Spinal cord (tissue), 9 donors: ENCODE measurements at regions not wholly inside any gene's neighbourhood (a gene's known extent, or its start where the extent isn't known, plus 50 kb on each side); places are given as distances from the start of the nearest gene placed in this dataset.

ENCODE experiments used
- DNase-seq, 6 donors: peaks; one replicate each; pipeline versions ENCODE4 v3.0.0 to v3.0.0-alpha.2; 2013 to 2015; ENCODE audit warnings: low spot score in 6 of 6, low read depth in 4 of 6
- H3K27ac ChIP-seq: one replicate; pipeline ENCODE4 v1.5.1; 2013; ENCODE audit warnings: low read depth, low read length, control low read depth
- H3K27me3 ChIP-seq: one replicate; pipeline ENCODE4 v1.6.1; 2013; ENCODE audit warnings: low read length; ENCODE audit not compliant: control insufficient read depth, insufficient read depth
- H3K36me3 ChIP-seq: one replicate; pipeline ENCODE4 v1.6.1; 2013; ENCODE audit warnings: low read length; ENCODE audit not compliant: control insufficient read depth, insufficient read depth
- H3K4me1 ChIP-seq: one replicate; pipeline ENCODE4 v1.6.1; 2013; ENCODE audit warnings: low read length; ENCODE audit not compliant: control insufficient read depth, insufficient read depth
- H3K4me3 ChIP-seq: one replicate; pipeline ENCODE4 v1.5.1; 2013; ENCODE audit warnings: low read depth, low read length, control low read depth
- H3K9me3 ChIP-seq: one replicate; pipeline ENCODE4 v1.6.1; 2013; ENCODE audit warnings: low read length; ENCODE audit not compliant: control insufficient read depth, insufficient read depth
- WGBS: methylation state at CpG from one replicate; pipeline ENCODE4 v1.1.5; 2013; ENCODE audit warnings: missing lambda C conversion rate; ENCODE audit not compliant: insufficient coverage; 5-methylcytosine and 5-hydroxymethylcytosine counted together
- donor health status: healthy.

DNA sequence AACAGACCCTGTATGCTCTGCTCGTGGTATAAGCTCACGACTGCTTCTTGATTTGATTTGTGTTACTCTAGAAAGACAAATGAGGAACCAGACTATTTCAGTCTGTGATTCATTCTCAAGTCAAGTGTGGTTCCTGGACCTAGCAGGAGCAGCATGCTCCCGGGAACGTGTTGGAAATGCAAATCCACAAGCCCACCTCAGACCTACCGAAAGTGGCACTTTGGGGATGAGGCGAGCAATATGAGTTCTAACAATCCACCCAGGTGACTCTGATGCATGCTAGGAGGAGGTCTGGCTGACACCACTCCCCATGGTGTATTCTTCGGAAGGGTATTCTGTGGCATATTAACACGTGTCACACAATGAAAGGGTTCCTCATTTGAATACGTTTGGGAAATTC lies 59.5 kb upstream of the TMX1 start:
- no peaks in the 10 kb centered on the region for H3K9me3 ChIP-seq
- H3K4me1 ChIP-seq: peaks cover 3% of the 10 kb centered on the region
- H3K36me3 ChIP-seq: no peaks in the 10 kb centered on the region
- whole genome bisulfite sequencing: 73% methylated on average over 6 of the region's 9 CpGs
- no peak for DNase-seq
- no peaks in the 10 kb centered on the region for H3K27me3 ChIP-seq
- no peak overlapping the region for H3K4me3 ChIP-seq
- H3K27ac ChIP-seq: no peak overlapping the region

DNA sequence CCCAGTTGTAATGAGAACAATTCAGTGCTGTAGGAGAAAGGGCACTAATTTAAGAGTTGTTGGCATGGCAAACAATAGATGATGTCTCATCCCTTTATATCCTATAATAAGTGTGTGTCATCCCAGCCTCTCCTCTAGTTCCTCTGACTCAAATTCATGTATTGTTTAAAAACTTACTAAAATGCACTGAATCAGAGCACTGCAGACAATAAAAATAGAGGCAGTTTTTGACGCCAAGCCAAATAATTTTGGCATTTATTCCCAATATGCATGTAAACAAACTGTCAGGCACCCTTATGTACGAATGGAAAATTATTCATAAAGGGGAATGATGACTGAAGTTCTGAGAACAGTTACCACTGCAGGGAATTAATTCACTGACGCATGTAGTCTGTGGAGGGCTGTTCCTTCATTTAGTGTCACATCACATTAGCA lies 57.9 kb upstream of the TMX1 start:
- Histone ChIP-seq H3K4me3 (no peak overlapping the region), H3K27me3 (no peaks in the 10 kb centered on the region), H3K4me1 (no peaks in the 10 kb centered on the region), H3K36me3 (no peaks in the 10 kb centered on the region), H3K27ac (no peak overlapping the region), H3K9me3 (no peaks in the 10 kb centered on the region)
- no CpG with 5 or more reads among the region's 3 CpGs for WGBS
- peak in 2 of 6 donors; percentile 58 to 71 for DNase-seq

- Histone ChIP-seq H3K4me3 (no peak overlapping the region), H3K36me3 (no peaks in the 10 kb centered on the region), H3K4me1 (no peaks in the 10 kb centered on the region), H3K9me3 (no peaks in the 10 kb centered on the region), H3K27ac (no peak overlapping the region), H3K27me3 (no peaks in the 10 kb centered on the region)
- no CpG with 5 or more reads among the region's 3 CpGs for WGBS
- DNase-seq: no peak
Observed at GRCh38 chr14:51185180-51185579, 54.9 kb upstream of the TMX1 start.

GRCh38 chr14:51185754-51186153 lies 54.3 kb upstream of the TMX1 start:
- Histone ChIP-seq H3K9me3 (no peaks in the 10 kb centered on the region), H3K27me3 (no peaks in the 10 kb centered on the region), H3K36me3 (no peaks in the 10 kb centered on the region), H3K4me3 (no peak overlapping the region), H3K4me1 (no peaks in the 10 kb centered on the region), H3K27ac (no peak overlapping the region)
- 100% methylated on average over 1 of the region's 1 CpG for WGBS
- no peak for DNase-seq

- no peaks in the 10 kb centered on the region for H3K36me3 ChIP-seq
- no peak overlapping the region for H3K4me3 ChIP-seq
- H3K27ac ChIP-seq: no peak overlapping the region
- H3K9me3 ChIP-seq: no peaks in the 10 kb centered on the region
- H3K27me3 ChIP-seq: no peaks in the 10 kb centered on the region
- no peak for DNase-seq
- H3K4me1 ChIP-seq: no peaks in the 10 kb centered on the region
- 56% methylated on average over 2 of the region's 6 CpGs for WGBS
Observed at GRCh38 chr14:51188566-51189185, 51.4 kb upstream of the TMX1 start.

DNA sequence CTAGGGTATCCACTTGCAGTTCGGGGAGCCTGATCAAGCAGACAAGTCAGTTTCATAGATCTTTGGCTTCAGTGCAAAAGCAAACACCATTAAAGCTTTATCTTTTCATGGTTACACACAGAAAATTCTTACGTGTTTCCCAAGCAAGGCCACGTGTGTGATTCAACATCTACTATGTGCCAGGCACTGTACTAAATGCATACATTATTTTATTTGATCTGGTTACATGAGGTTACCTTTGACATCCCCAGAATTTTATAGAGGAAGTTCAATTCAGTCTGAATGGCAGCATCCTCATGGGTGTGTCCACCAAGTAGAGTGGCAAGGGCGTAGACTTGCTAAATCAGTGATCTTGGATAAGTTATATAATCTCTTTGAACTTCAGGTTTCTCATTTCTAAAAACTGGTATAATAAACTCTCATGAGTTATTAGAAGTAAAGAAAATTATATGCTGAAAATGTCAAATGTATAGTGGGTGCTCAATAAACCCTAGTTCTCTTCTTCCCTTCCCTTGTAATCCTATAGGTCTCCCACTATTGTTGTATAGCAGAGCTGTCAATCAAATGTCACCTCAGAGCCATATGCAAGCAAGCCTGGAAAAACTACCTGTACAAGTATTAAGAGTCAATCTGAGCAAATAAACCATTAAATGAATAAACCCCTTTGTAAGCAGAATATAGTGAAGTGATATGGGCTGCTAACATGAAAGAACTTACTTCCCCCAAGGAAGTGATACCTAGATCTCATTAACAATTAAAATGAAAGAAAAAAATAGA lies 50.3 kb upstream of the TMX1 start:
- Histone ChIP-seq H3K4me1 (no peaks in the 10 kb centered on the region), H3K27ac (no peak overlapping the region), H3K9me3 (no peaks in the 10 kb centered on the region), H3K27me3 (no peaks in the 10 kb centered on the region), H3K4me3 (no peak overlapping the region), H3K36me3 (no peaks in the 10 kb centered on the region)
- 83% methylated on average over 1 of the region's 4 CpGs for WGBS
- DNase-seq: no peak
